HEK293 (cell line): ENCODE measurements at regions not wholly inside any gene's neighbourhood (a gene's known extent, or its start where the extent isn't known, plus 50 kb on each side); places are given as distances from the start of the nearest gene placed in this dataset.

Experiments
- CTCF ChIA-PET: fragments of 350-600 bp; formaldehyde crosslinking; extraction: SDS; loops from one replicate; lab custom pipeline; 2021; ENCODE audit warnings: antibody characterized with exemption; lab: Yijun Ruan, JAX
- POLR2A ChIA-PET: fragments of 300-600 bp; formaldehyde crosslinking; extraction: SDS; loops from one replicate; lab custom pipeline; 2020; ENCODE audit warnings: antibody characterized with exemption, inconsistent platforms; lab: Yijun Ruan, JAX
- H3K27ac ChIP-seq: fragments of 200-500 bp; sonication (Bioruptor generic); 2 replicates; pipeline ENCODE4 v1.5.1; 2014; ENCODE audit warnings: low read depth, low read length, control low read depth, inconsistent platforms; ENCODE audit errors: extremely low read depth
- H3K36me3 ChIP-seq, 2 experiments: fragments of 200-500 bp in 1 of 2; sonication (Bioruptor generic) in 1 of 2; 1 replicate in 1 of 2; 2 replicates in 1 of 2; pipeline ENCODE4 v1.5.1; 2014 to 2017; ENCODE audit warnings: inconsistent platforms in 2 of 2, low read length in 2 of 2; ENCODE audit not compliant: control insufficient read depth in 2 of 2, insufficient read depth in 1 of 2
- H3K4me1 ChIP-seq: fragments of 200-500 bp; sonication (Bioruptor generic); 2 replicates; pipeline ENCODE4 v1.5.1; 2014; ENCODE audit warnings: mild to moderate bottlenecking, low read length, inconsistent platforms; ENCODE audit not compliant: control insufficient read depth, insufficient read depth
- H3K4me3 ChIP-seq: 2 replicates; pipeline ENCODE4 v1.5.1; 2011; ENCODE audit warnings: low read depth, mild to moderate bottlenecking, control low read depth, low read length, moderate library complexity
- H3K9me3 ChIP-seq: fragments of 200-500 bp; sonication (Bioruptor generic); 2 replicates; pipeline ENCODE4 v1.5.1; 2014; ENCODE audit warnings: low read depth, low read length, inconsistent platforms; ENCODE audit not compliant: control insufficient read depth, insufficient read depth
- FEZF1 ChIP-seq: fragments of 450-650 bp; formaldehyde crosslinking; IDR thresholded peaks from 2 replicates; pipeline ENCODE4 v1.5.1; 2016; ENCODE audit warnings: missing biosample characterization, missing genetic modification characterization
- KLF10 ChIP-seq: fragments of 450-650 bp; IDR thresholded peaks from 2 replicates; pipeline ENCODE4 v1.5.1; 2018; ENCODE audit warnings: missing biosample characterization, mild to moderate bottlenecking, missing genetic modification characterization
- ZBTB21 ChIP-seq: fragments of 450-650 bp; formaldehyde crosslinking; IDR thresholded peaks from 2 replicates; pipeline ENCODE4 v1.5.1; 2017; ENCODE audit warnings: missing biosample characterization, missing genetic modification characterization
- ZFHX2 ChIP-seq: fragments of 450-650 bp; formaldehyde crosslinking; conservative IDR thresholded peaks from 2 replicates; pipeline ENCODE4 v1.5.1; 2016; ENCODE audit warnings: missing biosample characterization, missing genetic modification characterization
- ZNF133 ChIP-seq: fragments of 450-650 bp; formaldehyde crosslinking; IDR thresholded peaks from 2 replicates; pipeline ENCODE4 v1.5.1; 2016; ENCODE audit warnings: missing biosample characterization, missing genetic modification characterization
- ZNF169 ChIP-seq: fragments of 450-650 bp; formaldehyde crosslinking; IDR thresholded peaks from 2 replicates; pipeline ENCODE4 v1.5.1; 2016; ENCODE audit warnings: missing biosample characterization, missing genetic modification characterization
- ZNF174 ChIP-seq: fragments of 450-650 bp; formaldehyde crosslinking; IDR thresholded peaks from 2 replicates; pipeline ENCODE4 v1.5.0; 2017; ENCODE audit warnings: missing biosample characterization, mild to moderate bottlenecking, missing genetic modification characterization
- ZNF184 ChIP-seq: fragments of 450-650 bp; IDR thresholded peaks from 2 replicates; pipeline ENCODE4 v1.5.1; 2018; ENCODE audit warnings: missing biosample characterization, mild to moderate bottlenecking, missing genetic modification characterization
- ZNF335 ChIP-seq: fragments of 450-650 bp; formaldehyde crosslinking; conservative IDR thresholded peaks from 2 replicates; pipeline ENCODE4 v1.5.1; 2016; ENCODE audit warnings: missing biosample characterization, missing genetic modification characterization
- ZNF426 ChIP-seq: fragments of 450-650 bp; formaldehyde crosslinking; IDR thresholded peaks from 2 replicates; pipeline ENCODE4 v1.5.1; 2017; ENCODE audit warnings: missing biosample characterization, missing genetic modification characterization, mild to moderate bottlenecking, inconsistent platforms, moderate library complexity
- ZNF530 ChIP-seq: fragments of 450-650 bp; formaldehyde crosslinking; IDR thresholded peaks from 2 replicates; pipeline ENCODE4 v1.5.1; 2016; ENCODE audit warnings: low read depth, missing biosample characterization, missing genetic modification characterization
- ZNF585B ChIP-seq: fragments of 450-650 bp; formaldehyde crosslinking; IDR thresholded peaks from 2 replicates; pipeline ENCODE4 v1.5.1; 2016; ENCODE audit warnings: missing biosample characterization, missing genetic modification characterization
- ZNF596 ChIP-seq: fragments of 450-650 bp; IDR thresholded peaks from 2 replicates; pipeline ENCODE4 v1.5.0; 2018; ENCODE audit warnings: missing biosample characterization, mild to moderate bottlenecking, missing genetic modification characterization, moderate library complexity
- ZNF626 ChIP-seq: fragments of 450-650 bp; sonication (Bioruptor Pico); formaldehyde crosslinking; IDR thresholded peaks from 2 replicates; pipeline ENCODE4 v1.5.1; 2018; ENCODE audit warnings: missing biosample characterization, missing genetic modification characterization, inconsistent platforms
- ZNF629 ChIP-seq: fragments of 450-650 bp; formaldehyde crosslinking; IDR thresholded peaks from 2 replicates; pipeline ENCODE4 v1.5.1; 2017; ENCODE audit warnings: missing biosample characterization, missing genetic modification characterization
- ZNF664 ChIP-seq: fragments of 450-650 bp; formaldehyde crosslinking; IDR thresholded peaks from 2 replicates; pipeline ENCODE4 v1.5.1; 2016; ENCODE audit warnings: missing biosample characterization, missing genetic modification characterization
- ZNF76 ChIP-seq: fragments of 450-650 bp; formaldehyde crosslinking; IDR thresholded peaks from 2 replicates; pipeline ENCODE4; 2016; ENCODE audit warnings: low read depth, missing biosample characterization, missing genetic modification characterization, borderline replicate concordance
- ZNF791 ChIP-seq: fragments of 450-650 bp; formaldehyde crosslinking; IDR thresholded peaks from 2 replicates; pipeline ENCODE4 v1.5.1; 2016; ENCODE audit warnings: missing biosample characterization, missing genetic modification characterization
- ZNF792 ChIP-seq: fragments of 450-650 bp; formaldehyde crosslinking; IDR thresholded peaks from 2 replicates; pipeline ENCODE4 v1.5.1; 2016; ENCODE audit warnings: missing biosample characterization, missing genetic modification characterization
- ZNF843 ChIP-seq: fragments of 450-650 bp; formaldehyde crosslinking; IDR thresholded peaks from 2 replicates; pipeline ENCODE4 v1.5.1; 2016; ENCODE audit warnings: missing biosample characterization, missing genetic modification characterization
- TF ChIP-seq, protein P1 (sequence below): fragments of 450-650 bp; formaldehyde crosslinking; IDR thresholded peaks from 2 replicates; pipeline ENCODE4; 2016; ENCODE audit warnings: missing biosample characterization, missing genetic modification characterization
- TF ChIP-seq, protein P2 (sequence below): fragments of 450-650 bp; formaldehyde crosslinking; IDR thresholded peaks from 2 replicates; pipeline ENCODE4 v1.5.1; 2016; ENCODE audit warnings: missing biosample characterization, missing genetic modification characterization
- TF ChIP-seq, protein P3 (sequence below): fragments of 450-650 bp; formaldehyde crosslinking; IDR thresholded peaks from 2 replicates; pipeline ENCODE4 v1.5.1; 2017; ENCODE audit warnings: missing biosample characterization, missing genetic modification characterization
- TF ChIP-seq, protein P4 (sequence below): fragments of 450-650 bp; formaldehyde crosslinking; IDR thresholded peaks from 2 replicates; pipeline ENCODE4 v1.5.1; 2017; ENCODE audit warnings: missing biosample characterization, mild to moderate bottlenecking, missing genetic modification characterization, moderate library complexity
- TF ChIP-seq, protein P5 (sequence below): fragments of 450-650 bp; formaldehyde crosslinking; IDR thresholded peaks from 2 replicates; pipeline ENCODE4 v1.5.1; 2016; ENCODE audit warnings: missing biosample characterization, missing genetic modification characterization

DNA sequence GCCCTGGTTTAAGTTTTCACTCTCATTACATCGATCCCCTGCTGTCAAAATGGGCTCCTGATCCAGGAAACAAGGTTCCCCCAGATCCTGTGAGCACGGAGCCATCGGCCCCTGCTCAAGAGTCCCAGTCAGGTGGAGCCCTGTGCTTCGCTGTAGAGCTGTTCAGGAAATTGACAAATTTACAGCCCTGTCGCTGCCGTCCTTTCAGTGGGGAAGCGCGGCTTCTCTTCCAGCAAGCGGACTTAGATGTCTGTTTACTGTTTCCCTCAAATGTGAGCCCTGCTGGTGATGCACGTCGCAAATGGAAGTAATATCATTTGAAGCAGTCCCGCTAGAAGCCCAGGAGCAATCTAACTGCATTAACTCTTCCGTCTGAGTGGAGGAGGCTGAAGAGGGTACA is 760.9 kb upstream of the WWC1 start (continued):
- no peak for TF ChIP-seq ZNF133 (tag by site-specific recombination)
- TF ChIP-seq ZNF791 (tag by site-specific recombination): no peak

DNA sequence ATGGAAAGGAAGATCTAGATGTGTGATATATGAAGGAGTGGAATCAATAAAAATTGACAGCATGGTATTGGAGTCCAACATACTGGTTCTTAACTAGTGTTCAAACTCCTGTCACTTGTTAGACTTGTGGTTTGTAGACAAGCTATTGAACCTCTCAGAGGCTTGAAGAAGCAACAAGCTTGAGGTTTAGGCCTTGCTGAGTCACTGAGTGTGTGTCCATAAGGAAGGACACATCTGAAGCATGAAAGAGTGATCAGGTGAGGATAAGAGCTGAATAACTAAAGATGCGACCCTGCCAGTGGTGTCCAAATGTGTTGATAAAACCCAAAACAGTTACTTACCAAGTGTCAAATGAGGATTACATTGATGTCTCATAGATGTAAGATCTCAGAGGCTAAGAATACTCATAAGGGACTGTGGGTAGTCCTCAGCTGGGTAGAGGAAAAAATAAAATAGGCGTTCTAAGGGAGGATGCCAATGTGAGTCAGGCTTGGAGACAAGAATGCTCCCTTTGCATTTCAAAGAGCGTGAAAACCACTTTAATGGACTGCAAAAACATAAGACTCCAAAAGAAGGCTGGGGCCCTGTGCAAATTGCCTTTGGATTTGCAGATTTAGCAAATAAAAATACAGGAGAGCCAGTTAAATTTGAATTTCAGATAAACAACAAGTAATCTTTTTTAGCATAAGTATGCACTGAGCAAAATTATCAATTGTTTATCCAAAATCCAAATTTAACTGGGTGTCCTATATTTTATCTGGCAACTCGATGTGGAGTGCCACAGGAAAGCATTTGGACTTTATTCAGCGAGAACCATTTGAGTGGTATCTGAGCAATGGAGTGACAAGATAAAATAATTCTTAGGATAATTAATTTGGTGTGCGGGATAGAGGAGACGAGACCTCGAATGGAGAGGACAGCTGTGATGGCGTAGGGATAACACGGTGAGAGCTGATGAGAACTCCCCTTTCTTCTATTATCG is 757.3 kb upstream of the WWC1 start:
- TF ChIP-seq ZNF335 (tag by site-specific recombination) (no peak), ZNF843 (tag by site-specific recombination) (no peak), ZFHX2 (tag by site-specific recombination) (no peak), ZNF169 (no peak), ZBTB21 (tag by site-specific recombination) (no peak), ZNF530 (tag by site-specific recombination) (no peak), ZNF626 (no peak), KLF10 (no peak), ZNF664 (tag by site-specific recombination) (no peak), ZNF629 (tag by site-specific recombination) (no peak), ZNF585B (tag by site-specific recombination) (no peak), ZNF792 (no peak), ZNF596 (tag by site-specific recombination) (no peak)
- TF ChIP-seq, protein P1, sequence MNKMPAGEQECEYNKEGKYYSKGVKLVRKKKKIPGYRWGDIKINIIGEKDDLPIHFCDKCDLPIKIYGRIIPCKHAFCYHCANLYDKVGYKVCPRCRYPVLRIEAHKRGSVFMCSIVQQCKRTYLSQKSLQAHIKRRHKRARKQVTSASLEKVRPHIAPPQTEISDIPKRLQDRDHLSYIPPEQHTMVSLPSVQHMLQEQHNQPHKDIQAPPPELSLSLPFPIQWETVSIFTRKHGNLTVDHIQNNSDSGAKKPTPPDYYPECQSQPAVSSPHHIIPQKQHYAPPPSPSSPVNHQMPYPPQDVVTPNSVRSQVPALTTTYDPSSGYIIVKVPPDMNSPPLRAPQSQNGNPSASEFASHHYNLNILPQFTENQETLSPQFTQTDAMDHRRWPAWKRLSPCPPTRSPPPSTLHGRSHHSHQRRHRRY (tag by site-specific recombination): no peak
- TF ChIP-seq, protein P2, sequence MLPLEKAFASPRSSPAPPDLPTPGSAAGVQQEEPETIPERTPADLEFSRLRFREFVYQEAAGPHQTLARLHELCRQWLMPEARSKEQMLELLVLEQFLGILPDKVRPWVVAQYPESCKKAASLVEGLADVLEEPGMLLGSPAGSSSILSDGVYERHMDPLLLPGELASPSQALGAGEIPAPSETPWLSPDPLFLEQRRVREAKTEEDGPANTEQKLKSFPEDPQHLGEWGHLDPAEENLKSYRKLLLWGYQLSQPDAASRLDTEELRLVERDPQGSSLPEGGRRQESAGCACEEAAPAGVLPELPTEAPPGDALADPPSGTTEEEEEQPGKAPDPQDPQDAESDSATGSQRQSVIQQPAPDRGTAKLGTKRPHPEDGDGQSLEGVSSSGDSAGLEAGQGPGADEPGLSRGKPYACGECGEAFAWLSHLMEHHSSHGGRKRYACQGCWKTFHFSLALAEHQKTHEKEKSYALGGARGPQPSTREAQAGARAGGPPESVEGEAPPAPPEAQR (tag by site-specific recombination): no peak
- TF ChIP-seq, protein P3, sequence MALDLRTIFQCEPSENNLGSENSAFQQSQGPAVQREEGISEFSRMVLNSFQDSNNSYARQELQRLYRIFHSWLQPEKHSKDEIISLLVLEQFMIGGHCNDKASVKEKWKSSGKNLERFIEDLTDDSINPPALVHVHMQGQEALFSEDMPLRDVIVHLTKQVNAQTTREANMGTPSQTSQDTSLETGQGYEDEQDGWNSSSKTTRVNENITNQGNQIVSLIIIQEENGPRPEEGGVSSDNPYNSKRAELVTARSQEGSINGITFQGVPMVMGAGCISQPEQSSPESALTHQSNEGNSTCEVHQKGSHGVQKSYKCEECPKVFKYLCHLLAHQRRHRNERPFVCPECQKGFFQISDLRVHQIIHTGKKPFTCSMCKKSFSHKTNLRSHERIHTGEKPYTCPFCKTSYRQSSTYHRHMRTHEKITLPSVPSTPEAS (tag by site-specific recombination): no peak
- POLR2A ChIA-PET: no interaction called here
- Histone ChIP-seq H3K4me3 (no peak overlapping the region), H3K9me3 (no peaks in the 10 kb centered on the region), H3K36me3 (no peaks in the 10 kb centered on the region), H3K27ac (no peak overlapping the region), H3K4me1 (no peaks in the 10 kb centered on the region)
- CTCF ChIA-PET: interaction anchor here (0.6 kb wide), 1 partner anchor 410 kb away, joined by 3 read pairs; no protein-coding TSS in a partner anchor

DNA sequence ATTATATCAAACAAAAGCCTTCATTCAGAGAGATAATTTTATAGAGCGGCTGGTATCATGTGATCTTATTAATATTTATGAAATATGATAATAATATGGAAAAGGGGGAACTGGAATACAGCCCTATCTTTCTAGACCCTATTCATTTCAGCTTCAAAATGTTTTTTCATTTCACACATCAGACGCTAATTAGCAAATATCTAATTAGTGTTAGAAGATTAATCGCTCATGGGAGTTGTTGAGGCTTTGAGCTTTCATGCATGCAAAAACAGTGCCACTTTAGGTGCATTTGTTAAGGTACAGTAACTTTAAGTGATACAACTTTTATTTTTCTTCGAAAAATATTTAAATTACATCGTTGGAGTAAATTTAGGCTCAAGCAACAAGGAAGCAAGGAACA is 751.7 kb upstream of the WWC1 start:
- no peak overlapping the region for H3K27ac ChIP-seq
- H3K36me3 ChIP-seq: no peaks in the 10 kb centered on the region
- ChIA-PET CTCF (no interaction called here), POLR2A (no interaction called here)
- H3K4me3 ChIP-seq: no peak overlapping the region
- H3K4me1 ChIP-seq: no peaks in the 10 kb centered on the region
- H3K9me3 ChIP-seq: no peaks in the 10 kb centered on the region
- TF ChIP-seq ZNF76 (tag by site-specific recombination) (no peak), ZNF184 (tag by site-specific recombination) (no peak), FEZF1 (tag by site-specific recombination) (no peak), ZNF626 (no peak), ZNF426 (tag by site-specific recombination) (no peak), ZNF174 (tag by site-specific recombination) (no peak), ZNF664 (tag by site-specific recombination) (no peak)
- TF ChIP-seq, protein P4, sequence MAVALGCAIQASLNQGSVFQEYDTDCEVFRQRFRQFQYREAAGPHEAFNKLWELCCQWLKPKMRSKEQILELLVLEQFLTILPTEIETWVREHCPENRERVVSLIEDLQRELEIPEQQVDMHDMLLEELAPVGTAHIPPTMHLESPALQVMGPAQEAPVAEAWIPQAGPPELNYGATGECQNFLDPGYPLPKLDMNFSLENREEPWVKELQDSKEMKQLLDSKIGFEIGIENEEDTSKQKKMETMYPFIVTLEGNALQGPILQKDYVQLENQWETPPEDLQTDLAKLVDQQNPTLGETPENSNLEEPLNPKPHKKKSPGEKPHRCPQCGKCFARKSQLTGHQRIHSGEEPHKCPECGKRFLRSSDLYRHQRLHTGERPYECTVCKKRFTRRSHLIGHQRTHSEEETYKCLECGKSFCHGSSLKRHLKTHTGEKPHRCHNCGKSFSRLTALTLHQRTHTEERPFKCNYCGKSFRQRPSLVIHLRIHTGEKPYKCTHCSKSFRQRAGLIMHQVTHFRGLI (tag by site-specific recombination): no peak
- TF ChIP-seq, protein P5, sequence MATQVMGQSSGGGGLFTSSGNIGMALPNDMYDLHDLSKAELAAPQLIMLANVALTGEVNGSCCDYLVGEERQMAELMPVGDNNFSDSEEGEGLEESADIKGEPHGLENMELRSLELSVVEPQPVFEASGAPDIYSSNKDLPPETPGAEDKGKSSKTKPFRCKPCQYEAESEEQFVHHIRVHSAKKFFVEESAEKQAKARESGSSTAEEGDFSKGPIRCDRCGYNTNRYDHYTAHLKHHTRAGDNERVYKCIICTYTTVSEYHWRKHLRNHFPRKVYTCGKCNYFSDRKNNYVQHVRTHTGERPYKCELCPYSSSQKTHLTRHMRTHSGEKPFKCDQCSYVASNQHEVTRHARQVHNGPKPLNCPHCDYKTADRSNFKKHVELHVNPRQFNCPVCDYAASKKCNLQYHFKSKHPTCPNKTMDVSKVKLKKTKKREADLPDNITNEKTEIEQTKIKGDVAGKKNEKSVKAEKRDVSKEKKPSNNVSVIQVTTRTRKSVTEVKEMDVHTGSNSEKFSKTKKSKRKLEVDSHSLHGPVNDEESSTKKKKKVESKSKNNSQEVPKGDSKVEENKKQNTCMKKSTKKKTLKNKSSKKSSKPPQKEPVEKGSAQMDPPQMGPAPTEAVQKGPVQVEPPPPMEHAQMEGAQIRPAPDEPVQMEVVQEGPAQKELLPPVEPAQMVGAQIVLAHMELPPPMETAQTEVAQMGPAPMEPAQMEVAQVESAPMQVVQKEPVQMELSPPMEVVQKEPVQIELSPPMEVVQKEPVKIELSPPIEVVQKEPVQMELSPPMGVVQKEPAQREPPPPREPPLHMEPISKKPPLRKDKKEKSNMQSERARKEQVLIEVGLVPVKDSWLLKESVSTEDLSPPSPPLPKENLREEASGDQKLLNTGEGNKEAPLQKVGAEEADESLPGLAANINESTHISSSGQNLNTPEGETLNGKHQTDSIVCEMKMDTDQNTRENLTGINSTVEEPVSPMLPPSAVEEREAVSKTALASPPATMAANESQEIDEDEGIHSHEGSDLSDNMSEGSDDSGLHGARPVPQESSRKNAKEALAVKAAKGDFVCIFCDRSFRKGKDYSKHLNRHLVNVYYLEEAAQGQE (tag by site-specific recombination): no peak
